Esophagus muscularis mucosa (tissue), 4 donors: ENCODE measurements at regions not wholly inside any gene's neighbourhood (a gene's known extent, or its start where the extent isn't known, plus 50 kb on each side); places are given as distances from the start of the nearest gene placed in this dataset.

Experiments used
- EP300 ChIP-seq: sonication (generic); formaldehyde crosslinking; IDR thresholded peaks from one replicate; pipeline ENCODE4 v1.6.1; 2017; ENCODE audit warnings: antibody characterized with exemption
- POLR2A ChIP-seq: fragments of 450-650 bp; IDR thresholded peaks from one replicate; pipeline ENCODE4 v1.6.1; 2017; ENCODE audit warnings: antibody characterized with exemption, moderate library complexity, mild to moderate bottlenecking, low read depth
- POLR2AphosphoS5 ChIP-seq, 2 donors: sonication (generic); formaldehyde crosslinking; IDR thresholded peaks; one replicate each; pipeline ENCODE4 v1.6.1; 2017; ENCODE audit warnings: antibody characterized with exemption in 2 of 2
- TF ChIP-seq, protein P1 (sequence below), 3 experiments: fragments of 200-600 bp in 2 of 3; fragments of 450-650 bp in 1 of 3; sonication (generic) in 2 of 3; IDR thresholded peaks; one replicate each; pipeline ENCODE4 v1.5.1; 2017 to 2019; ENCODE audit warnings: antibody characterized with exemption in 3 of 3, mild to moderate bottlenecking in 2 of 3, moderate library complexity in 1 of 3

DNA sequence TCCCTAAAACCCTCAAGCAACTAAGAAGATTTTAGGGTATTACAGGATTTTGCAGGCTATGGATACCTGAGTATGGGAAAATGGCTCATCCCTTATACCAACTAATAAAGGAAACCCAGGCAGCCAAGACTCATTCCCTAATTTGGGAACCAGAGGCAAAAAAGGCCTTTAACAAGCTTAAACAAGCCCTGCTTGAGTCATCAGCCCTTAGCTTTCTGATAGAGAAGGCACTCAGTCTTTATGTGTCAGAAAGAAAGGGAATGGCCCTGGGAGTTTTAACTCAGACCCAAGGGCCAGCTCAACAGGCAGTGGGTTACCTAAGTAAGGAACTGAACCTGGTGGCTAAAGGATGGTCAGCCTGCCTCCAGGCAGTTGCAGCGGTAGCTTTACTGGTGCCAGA lies 96.9 kb upstream of the RMP24 start:
- TF ChIP-seq POLR2AphosphoS5 (IDR thresholded peaks at IDR 0.05), result no peak
- TF ChIP-seq, protein P1, sequence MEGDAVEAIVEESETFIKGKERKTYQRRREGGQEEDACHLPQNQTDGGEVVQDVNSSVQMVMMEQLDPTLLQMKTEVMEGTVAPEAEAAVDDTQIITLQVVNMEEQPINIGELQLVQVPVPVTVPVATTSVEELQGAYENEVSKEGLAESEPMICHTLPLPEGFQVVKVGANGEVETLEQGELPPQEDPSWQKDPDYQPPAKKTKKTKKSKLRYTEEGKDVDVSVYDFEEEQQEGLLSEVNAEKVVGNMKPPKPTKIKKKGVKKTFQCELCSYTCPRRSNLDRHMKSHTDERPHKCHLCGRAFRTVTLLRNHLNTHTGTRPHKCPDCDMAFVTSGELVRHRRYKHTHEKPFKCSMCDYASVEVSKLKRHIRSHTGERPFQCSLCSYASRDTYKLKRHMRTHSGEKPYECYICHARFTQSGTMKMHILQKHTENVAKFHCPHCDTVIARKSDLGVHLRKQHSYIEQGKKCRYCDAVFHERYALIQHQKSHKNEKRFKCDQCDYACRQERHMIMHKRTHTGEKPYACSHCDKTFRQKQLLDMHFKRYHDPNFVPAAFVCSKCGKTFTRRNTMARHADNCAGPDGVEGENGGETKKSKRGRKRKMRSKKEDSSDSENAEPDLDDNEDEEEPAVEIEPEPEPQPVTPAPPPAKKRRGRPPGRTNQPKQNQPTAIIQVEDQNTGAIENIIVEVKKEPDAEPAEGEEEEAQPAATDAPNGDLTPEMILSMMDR (IDR thresholded peaks at IDR 0.05), result no peak
- TF ChIP-seq POLR2A, result no peak
- no peak for TF ChIP-seq EP300
